Brain pericyte (primary cell): ENCODE measurements at regions not wholly inside any gene's neighbourhood (a gene's known extent, or its start where the extent isn't known, plus 50 kb on each side); places are given as distances from the start of the nearest gene placed in this dataset.
A peak's percentile ranks its signal among the peaks of the same experiment; 100 is the strongest.
"Not testable (repeated sequence)": the region's sequence is repeated elsewhere in the genome, so short reads cannot be mapped to it uniquely, and the experiment has no call there.

Source experiments
- DNase-seq: peaks from one replicate; pipeline ENCODE4 v3.0.0-alpha.2; 2012; ENCODE audit warnings: low read depth, low spot score

- no peak for DNase-seq
These were observed 1633.5 kb downstream of the SUCLG1 start for GRCh38 chr2:82825410-82826090.

DNA sequence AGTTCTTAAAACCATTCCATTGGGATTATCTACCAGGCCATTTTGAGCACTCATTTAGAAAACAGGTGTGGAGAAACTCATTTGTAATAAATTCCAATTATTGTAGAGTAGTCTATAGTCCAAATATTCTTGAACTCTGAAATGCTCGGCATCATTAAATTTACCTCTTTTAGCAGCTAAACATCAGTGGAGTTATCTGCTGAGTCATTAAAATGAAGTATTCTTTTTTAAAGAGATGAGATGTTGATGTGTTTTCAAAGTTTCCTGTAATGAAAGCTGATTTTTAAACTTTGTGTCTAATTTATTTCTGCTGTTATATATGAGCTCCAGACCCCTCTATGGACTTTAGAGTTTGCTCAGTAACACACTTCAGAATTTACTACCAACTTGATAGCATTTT lies 1635.2 kb downstream of the SUCLG1 start:
- DNase-seq = no peak

GRCh38 chr2:82819951-82820350 lies 1639.1 kb downstream of the SUCLG1 start:
- DNase-seq = no peak

DNA sequence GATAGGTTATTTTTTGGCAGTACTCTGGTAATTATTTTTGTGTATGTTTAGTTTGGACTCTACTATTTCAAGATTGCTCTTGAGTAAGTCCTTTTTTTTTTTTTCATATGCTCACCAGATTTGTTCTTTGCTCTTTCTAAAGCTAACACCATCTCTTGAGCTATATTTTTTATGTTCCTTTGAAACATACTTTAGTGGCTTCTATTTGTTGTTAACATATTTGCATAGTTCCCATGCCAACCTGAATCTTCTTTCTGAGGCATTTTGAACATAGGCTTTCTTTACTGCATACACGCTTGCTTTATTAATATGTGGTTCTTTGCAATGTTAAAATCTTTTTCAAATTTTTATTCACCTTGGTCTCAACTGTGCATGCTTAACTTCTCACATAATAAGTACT lies 1644.9 kb downstream of the SUCLG1 start:
- no peak for DNase-seq

DNA sequence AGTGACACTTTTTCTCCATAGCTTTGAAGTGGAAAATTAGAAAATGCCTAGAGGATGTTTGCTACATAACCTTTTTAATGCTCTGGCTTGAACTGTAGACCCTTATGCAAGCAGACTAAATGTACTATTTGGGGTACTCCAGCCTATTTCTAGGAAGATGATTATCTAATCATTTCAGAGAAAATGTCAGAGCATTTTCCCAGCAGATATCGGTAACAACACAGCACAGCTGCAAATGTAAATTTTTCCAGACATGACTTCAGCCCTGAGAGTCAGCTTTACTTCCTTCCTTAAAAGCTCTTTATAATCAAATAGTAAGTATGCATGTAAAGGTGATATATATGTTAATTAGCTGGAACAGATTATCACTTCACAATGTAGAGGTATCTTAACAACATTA lies 1647.1 kb downstream of the SUCLG1 start:
- no peak for DNase-seq

DNA sequence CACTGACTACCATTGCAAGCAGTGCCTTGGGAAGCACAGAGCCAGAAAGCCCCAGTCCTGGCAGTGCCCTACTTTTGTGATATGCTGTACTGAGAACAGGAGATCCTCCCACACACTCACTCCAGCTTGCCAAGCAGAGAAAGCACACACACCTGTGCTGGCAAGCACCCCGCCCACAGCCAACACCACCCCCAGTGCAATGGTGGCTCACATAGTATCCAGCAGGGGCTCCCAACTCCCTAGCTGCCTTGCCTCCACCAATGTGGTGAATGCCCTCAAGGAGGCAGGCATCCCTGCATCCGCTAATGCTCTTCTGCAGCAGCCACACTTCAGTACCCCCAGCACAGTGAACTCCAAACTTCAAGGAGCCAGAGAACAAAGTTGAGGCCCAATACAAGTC lies 1655.8 kb downstream of the SUCLG1 start:
- DNase-seq = no peak

DNA sequence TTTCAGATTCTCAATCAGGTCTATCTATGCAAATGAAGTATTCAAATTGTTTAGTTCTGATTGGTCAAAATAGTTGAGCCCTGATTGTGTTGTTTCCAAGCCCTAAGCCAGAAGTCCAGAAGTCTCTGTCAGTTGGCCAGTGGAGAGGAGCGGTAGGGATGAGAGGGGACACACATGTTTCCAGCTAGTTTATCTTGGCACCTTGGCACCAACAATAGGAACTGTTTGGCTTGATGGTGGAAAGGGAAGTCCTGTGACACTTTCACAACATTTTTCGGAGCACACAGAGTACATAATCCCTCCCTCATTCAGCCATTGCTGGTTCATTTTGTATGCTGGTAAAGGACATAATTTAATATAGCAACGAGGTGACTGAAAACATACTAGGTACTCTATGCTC lies 1661.6 kb downstream of the SUCLG1 start:
- no peak for DNase-seq

DNA sequence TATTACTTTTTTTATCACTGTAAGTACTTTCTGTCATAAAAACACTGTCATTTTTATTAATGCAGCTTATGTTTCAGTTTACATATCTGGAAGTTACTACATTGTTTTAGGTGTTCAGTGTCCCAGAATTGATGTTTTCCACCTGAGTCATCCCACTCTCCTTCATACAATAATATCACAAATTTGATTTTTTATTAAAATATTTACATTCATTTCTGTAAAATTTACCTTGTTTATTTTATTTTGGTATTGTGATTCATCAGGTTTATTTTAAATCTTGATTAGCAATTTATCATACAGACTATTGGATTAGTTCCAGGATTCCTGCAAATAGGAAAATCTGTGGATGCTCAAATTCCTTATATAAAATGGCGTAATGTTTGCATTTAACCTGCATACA lies 1662.9 kb downstream of the SUCLG1 start:
- DNase-seq = no peak

GRCh38 chr2:82795446-82795845 lies 1663.6 kb downstream of the SUCLG1 start:
- DNase-seq = no peak

DNA sequence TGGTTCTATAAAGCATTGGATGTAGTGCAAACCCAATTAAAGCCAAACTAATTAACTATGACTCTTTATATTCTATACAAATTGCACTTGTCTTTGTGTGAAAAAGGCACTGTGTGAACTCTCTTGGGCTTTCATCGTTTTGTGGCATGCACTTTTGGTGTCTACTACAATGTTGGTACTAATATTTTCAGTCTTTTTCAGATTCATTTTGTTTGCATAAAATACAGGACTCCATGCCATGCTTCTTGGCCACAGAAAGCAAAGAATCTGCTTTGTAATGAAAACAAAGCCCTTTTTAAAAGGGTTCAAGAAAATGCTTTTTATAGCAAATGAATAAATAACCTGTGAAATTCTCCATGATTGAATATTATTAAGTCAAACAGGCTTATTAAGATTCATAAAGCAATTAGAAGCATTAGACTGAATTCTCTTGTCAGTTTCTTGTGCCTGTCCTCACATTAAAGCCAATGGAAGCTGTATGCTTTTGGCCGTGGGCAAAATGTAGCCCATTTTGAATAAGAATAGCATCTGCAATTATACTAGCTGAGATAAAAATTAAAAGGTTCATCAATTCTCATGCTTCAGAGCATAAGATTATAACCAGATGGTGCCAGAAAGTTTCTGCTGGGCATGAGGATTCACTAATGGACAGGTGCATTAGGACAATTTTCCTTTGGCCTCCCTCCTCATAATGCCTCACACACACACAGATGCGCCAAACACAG lies 1665.2 kb downstream of the SUCLG1 start:
- DNase-seq = no peak

DNA sequence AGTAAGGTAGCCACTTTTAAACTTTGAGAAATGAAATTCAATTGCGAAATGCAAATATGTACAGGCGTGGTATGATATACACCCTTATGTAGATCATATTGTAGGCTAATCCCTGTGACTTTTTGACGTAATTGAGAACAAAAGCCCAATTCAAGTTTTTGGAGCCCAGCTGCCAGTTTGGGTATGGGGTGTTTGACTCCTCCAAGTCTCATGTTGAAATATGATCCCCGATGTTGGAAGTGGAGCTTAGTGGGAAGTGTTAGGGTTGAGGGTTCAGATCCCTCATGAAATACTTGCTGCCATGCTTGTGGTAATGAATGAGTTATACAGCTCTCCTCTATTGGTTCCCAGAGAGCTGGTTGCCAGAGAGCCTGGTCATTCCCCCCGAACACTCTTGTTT lies 1666.8 kb downstream of the SUCLG1 start:
- no peak for DNase-seq

DNA sequence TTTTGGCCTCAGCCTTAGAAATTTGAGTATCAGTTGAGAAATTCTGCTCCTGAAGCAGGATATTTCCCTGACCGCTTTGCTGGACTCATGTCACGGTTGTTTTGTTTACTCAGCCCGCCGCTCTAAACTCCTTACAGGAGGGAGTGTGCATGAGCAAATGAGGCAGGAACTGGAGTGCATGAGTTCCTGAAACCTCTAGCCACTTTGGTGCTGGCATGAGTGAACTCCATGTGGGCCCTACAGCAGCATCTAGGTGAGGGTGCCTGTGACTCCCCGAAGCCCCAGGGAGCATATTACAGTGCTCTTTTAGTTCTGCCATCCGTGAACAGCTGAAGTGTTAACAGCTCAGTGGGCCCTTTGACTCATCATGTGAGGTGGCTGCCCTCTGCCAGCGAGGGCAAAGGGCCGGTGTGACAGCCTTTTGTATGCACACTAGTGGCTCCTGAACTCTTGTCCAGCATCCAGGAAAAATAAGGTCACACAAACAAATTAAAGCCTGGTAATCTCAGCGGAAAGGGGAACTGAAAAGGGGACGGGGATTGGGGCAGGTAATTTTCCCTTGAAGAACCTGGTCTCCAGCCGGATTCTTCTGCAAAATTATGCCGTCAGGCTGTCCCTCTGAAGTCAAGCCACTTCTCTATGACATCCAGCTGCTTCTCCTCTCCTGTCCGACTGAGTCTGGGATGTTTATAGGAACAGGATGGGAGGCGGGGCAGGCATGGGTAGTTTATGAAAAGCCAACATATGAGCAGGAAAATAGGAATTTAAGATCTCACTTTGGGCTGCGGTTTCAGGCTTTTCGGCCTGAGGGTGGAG lies 1668.7 kb downstream of the SUCLG1 start:
- DNase-seq = peak; percentile 6

GRCh38 chr2:82789851-82790205 lies 1669.3 kb downstream of the SUCLG1 start:
- DNase-seq = no peak

DNA sequence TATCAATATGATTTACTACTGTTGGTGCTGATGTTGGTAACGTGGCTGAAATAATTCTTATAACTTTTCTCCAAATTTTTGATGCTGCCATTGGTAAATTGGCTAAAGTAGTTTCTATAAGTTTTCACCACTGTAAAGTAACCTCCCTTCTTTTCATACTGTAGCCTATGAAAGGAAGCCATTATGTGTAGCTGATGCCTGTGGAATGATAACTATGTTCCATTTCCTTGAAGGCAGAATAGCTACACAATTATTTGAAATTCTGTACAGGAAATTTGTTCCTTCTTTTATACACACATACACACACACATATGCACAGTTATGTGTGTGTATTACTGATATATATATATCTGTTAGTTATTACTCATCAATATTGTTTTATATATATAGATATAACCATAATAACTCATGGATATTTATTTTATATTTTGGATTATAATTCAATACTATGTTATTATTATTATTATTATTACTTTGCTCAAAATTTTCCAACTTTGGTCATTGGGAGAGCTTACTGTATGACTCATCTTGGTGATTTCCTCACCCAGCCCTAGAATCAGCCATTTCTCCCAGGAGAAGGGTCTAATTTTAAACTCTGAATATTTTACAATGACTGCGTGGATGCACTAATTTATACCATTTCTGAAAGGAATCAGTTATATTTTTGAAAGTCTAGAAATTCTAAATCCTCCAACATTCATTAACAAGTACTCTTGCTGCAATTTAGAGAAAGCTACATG lies 1677.7 kb downstream of the SUCLG1 start:
- DNase-seq = no peak

GRCh38 chr2:82780050-82780449 lies 1679.0 kb downstream of the SUCLG1 start:
- DNase-seq = no peak

GRCh38 chr2:82752396-82752795 lies 1706.7 kb downstream of the SUCLG1 start:
- DNase-seq = no peak

GRCh38 chr2:82748653-82749052 lies 1710.4 kb downstream of the SUCLG1 start:
- DNase-seq = no peak

DNA sequence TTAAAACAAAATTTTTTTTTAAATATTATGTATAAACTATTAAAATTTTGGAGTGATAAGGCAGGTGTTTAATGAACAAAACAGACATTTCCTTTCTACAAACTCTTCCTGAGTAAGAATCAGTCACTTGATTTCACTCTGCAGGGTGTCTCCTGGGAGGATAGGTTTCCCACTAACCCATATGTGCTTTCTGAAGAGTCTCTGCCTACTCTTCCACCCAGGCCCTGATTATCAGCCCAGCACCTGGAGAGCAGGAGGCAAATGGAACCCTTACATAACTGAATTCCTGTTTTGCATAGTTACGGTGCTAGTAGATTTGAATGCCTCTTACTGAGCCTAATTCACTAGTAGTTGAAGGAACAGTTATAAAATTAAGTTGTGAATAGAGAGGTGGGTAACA lies 1718.6 kb downstream of the SUCLG1 start:
- no peak for DNase-seq

DNA sequence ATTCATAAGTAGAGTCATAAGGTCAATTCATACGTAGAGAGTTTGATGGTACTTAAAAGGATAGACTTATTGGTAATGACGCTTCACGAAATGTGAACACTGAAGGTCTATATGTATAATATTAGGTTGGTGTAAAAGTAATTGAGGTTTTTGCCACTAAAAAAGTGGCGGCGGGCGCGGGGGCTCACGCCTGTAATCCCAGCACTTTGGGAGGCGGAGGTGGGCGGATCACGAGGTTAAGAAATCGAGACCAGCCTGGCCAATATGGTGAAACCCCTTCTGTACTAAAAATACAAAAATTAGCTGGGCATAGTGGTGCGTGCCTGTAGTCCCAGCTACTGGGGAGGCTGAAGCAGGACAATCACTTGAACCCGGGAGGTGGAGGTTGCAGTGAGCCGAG lies 1721.1 kb downstream of the SUCLG1 start:
- DNase-seq = not testable (repeated sequence)

GRCh38 chr2:82735336-82735735 lies 1723.7 kb downstream of the SUCLG1 start:
- DNase-seq = no peak

DNA sequence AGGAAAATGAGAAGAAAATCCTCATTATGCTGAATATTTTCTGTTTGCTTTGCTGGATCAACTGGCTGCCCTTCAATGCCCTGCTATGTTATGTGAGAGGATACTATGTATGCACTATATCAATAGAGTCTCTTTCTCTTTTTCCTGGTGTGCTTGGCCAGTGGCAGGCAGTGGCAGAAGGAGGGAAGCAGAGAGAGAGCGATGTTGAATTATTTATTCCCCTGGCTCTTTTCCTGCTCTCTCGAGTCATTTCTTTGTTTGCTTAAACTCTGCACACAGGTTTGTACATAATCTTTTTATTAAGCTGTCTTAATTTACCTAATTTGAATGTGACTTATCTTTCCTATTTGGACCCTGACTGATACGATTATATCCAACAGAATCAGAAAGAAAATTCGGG lies 1727.3 kb downstream of the SUCLG1 start:
- no peak for DNase-seq

- DNase-seq = no peak
These were observed 1728.3 kb downstream of the SUCLG1 start for GRCh38 chr2:82730811-82731210.
